HepG2 (cell line): ENCODE measurements at regions not wholly inside any gene's neighbourhood (a gene's known extent, or its start where the extent isn't known, plus 50 kb on each side); places are given as distances from the start of the nearest gene placed in this dataset.

Experiments used
- AKAP8 ChIP-seq: sonication (generic); formaldehyde crosslinking; IDR thresholded peaks from 2 replicates; pipeline ENCODE4 v1.5.1; 2020; ENCODE audit warnings: mild to moderate bottlenecking, missing genetic modification reagents
- HNF4G ChIP-seq, 2 experiments: sonication (generic) in 1 of 2; formaldehyde crosslinking in 1 of 2; IDR thresholded peaks; 2 replicates each; pipeline versions ENCODE4 v1.4.0 to v1.6.1; 2011 to 2020; ENCODE audit warnings: borderline replicate concordance in 2 of 2, low read depth in 2 of 2, mild to moderate bottlenecking in 2 of 2, low read length in 1 of 2, missing genetic modification reagents in 1 of 2, moderate library complexity in 1 of 2
- HOXA9 ChIP-seq: sonication (generic); formaldehyde crosslinking; IDR thresholded peaks from 2 replicates; pipeline ENCODE4 v1.8.1; 2022; ENCODE audit warnings: missing genetic modification reagents, mild to moderate bottlenecking, moderate library complexity, borderline replicate concordance
- MEIS2 ChIP-seq: sonication (generic); formaldehyde crosslinking; IDR thresholded peaks from 2 replicates; pipeline ENCODE4 v1.9.0; 2021; ENCODE audit warnings: mild to moderate bottlenecking, missing genetic modification reagents
- SALL1 ChIP-seq: sonication (generic); formaldehyde crosslinking; IDR thresholded peaks from 2 replicates; pipeline ENCODE4 v1.8.0; 2022; ENCODE audit warnings: mild to moderate bottlenecking, missing genetic modification reagents
- SMAD3 ChIP-seq: sonication (generic); formaldehyde crosslinking; IDR thresholded peaks from 2 replicates; pipeline ENCODE4 v1.4.0; 2020; ENCODE audit warnings: missing genetic modification reagents
- ZNF33A ChIP-seq: sonication (generic); formaldehyde crosslinking; IDR thresholded peaks from 2 replicates; pipeline ENCODE4 v1.5.1; 2020; ENCODE audit warnings: missing genetic modification reagents, mild to moderate bottlenecking, moderate library complexity, borderline replicate concordance
- TF ChIP-seq, protein P1 (sequence below): sonication (generic); formaldehyde crosslinking; IDR thresholded peaks from 2 replicates; pipeline ENCODE4 v1.8.1; 2023; ENCODE audit warnings: mild to moderate bottlenecking, inconsistent platforms, moderate library complexity, missing genetic modification reagents, borderline replicate concordance
- TF ChIP-seq, protein P2 (sequence below): IDR thresholded peaks from 2 replicates; pipeline ENCODE4 v1.6.1; 2016; ENCODE audit warnings: missing compliant biosample characterization, missing genetic modification reagents, borderline replicate concordance
- TF ChIP-seq, protein P3 (sequence below): sonication (generic); formaldehyde crosslinking; IDR thresholded peaks from 2 replicates; pipeline ENCODE4 v1.4.0; 2020; ENCODE audit warnings: mild to moderate bottlenecking, missing genetic modification reagents
- TF ChIP-seq, protein P4 (sequence below): sonication (generic); formaldehyde crosslinking; IDR thresholded peaks from 2 replicates; pipeline ENCODE4 v1.5.1; 2020; ENCODE audit warnings: mild to moderate bottlenecking, missing genetic modification reagents
- TF ChIP-seq, protein P5 (sequence below): sonication (generic); formaldehyde crosslinking; IDR thresholded peaks from 2 replicates; pipeline ENCODE4 v1.8.1; 2022; ENCODE audit warnings: mild to moderate bottlenecking, missing genetic modification reagents

DNA sequence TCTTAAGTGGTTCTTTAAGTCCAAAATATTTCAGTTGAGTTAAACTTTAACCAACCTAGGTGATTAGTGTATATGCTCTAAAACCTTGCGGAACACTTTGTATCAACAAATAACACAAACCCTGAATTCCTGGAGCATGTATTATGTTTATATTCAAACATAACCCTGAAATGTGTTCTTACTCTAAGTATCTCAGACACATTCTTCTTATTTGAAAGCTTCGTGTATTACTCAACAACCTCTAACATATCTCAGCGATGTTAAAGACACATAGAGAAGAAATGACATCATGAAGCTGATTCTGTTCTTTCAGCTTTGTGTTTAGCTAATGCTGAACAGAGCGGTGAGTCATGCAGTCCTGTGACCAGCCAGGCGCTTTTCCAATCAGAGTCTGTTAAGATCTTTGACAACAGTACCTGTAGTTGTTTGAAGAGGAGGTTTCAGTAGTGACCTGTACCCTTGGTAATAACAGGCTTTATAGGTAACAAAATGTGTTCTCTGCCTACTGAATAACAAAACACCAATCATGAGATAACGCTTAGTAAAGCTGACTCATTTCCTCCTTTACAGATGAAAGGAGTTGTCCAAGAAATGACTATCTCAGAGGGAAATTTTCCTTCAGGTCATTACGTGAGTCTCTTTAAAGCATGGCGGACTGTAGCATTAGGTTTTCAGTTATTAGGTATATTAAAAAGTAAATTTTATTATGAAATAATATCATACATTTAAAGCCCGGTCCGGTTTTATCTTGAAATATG lies 67.3 kb upstream of the KLF6 start (continued):
- TF ChIP-seq, protein P1, sequence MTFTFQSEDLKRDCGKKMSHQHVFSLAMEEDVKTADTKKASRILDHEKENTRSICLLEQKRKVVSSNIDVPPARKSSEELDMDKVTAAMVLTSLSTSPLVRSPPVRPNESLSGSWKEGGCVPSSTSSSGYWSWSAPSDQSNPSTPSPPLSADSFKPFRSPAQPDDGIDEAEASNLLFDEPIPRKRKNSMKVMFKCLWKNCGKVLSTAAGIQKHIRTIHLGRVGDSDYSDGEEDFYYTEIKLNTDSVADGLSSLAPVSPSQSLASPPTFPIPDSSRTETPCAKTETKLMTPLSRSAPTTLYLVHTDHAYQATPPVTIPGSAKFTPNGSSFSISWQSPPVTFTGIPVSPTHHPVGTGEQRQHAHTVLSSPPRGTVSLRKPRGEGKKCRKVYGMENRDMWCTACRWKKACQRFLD (CRISPR knock-in tag), result no peak
- no peak for TF ChIP-seq SMAD3 (CRISPR knock-in tag)
- peak; percentile 32; the same call in 1 of the 2 replicates for TF ChIP-seq SALL1
- no peak for TF ChIP-seq HOXA9
- TF ChIP-seq, protein P2, sequence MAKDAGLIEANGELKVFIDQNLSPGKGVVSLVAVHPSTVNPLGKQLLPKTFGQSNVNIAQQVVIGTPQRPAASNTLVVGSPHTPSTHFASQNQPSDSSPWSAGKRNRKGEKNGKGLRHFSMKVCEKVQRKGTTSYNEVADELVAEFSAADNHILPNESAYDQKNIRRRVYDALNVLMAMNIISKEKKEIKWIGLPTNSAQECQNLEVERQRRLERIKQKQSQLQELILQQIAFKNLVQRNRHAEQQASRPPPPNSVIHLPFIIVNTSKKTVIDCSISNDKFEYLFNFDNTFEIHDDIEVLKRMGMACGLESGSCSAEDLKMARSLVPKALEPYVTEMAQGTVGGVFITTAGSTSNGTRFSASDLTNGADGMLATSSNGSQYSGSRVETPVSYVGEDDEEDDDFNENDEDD (CRISPR knock-in tag), result no peak
- TF ChIP-seq, protein P3, sequence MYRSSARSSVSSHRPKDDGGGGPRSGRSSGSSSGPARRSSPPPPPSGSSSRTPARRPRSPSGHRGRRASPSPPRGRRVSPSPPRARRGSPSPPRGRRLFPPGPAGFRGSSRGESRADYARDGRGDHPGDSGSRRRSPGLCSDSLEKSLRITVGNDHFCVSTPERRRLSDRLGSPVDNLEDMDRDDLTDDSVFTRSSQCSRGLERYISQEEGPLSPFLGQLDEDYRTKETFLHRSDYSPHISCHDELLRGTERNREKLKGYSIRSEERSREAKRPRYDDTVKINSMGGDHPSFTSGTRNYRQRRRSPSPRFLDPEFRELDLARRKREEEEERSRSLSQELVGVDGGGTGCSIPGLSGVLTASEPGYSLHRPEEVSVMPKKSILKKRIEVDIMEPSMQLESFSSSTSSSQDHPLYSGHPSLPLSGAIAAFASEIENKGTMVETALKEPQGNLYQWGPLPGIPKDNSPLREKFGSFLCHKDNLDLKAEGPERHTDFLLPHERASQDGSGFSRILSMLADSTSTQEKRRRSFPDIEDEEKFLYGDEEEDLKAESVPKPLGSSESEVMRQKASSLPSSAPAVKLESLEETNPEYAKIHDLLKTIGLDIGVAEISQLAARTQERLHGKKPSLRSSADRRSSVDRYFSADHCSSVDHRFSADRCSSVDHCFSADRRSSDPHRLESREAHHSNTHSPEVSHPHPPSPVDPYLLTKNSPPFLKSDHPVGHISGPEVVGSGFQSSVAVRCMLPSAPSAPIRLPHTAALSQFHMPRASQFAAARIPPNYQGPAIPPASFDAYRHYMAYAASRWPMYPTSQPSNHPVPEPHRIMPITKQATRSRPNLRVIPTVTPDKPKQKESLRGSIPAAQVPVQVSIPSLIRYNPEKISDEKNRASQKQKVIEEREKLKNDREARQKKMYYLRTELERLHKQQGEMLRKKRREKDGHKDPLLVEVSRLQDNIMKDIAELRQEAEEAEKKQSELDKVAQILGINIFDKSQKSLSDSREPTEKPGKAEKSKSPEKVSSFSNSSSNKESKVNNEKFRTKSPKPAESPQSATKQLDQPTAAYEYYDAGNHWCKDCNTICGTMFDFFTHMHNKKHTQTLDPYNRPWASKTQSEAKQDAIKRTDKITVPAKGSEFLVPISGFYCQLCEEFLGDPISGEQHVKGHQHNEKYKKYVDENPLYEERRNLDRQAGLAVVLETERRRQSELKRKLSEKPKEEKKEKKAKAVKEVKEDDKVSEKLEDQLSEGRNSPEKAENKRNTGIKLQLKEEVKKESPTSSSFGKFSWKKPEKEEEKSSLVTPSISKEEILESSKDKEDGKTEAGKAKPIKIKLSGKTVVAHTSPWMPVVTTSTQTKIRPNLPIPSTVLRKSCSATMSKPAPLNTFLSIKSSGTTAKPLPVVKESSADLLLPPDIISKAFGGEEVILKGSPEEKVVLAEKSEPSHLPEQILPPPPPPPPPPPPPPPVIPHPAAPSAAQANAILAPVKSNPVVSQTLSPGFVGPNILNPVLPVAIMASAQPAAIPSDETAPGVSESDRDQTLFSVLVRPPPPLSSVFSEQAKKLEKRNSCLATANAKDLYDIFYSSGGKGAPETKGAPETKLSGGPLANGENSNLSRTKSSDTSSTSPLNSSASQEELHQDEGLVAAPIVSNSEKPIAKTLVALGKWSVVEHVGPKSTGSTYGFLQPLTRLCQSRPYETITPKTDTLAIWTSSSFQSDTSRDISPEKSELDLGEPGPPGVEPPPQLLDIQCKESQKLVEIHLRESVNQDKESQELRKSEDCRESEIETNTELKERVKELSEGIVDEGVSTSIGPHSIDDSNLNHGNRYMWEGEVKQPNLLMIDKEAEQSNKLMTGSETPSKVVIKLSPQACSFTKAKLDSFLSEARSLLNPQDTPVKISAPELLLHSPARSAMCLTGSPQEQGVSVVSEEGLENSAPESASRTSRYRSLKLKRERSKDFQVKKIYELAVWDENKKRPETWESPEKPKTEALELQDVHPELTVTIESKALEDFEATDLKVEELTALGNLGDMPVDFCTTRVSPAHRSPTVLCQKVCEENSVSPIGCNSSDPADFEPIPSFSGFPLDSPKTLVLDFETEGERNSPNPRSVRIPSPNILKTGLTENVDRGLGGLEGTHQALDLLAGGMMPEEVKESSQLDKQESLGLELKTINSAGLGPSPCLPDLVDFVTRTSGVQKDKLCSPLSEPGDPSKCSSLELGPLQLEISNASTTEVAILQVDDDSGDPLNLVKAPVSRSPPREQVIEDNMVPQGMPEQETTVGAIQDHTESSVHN (CRISPR knock-in tag), result no peak
- no peak for TF ChIP-seq HNF4G (IDR thresholded peaks at IDR 0.05; ENCODE audit: borderline replicate concordance, low read depth, low read length)
- TF ChIP-seq HNF4G (CRISPR knock-in tag; IDR thresholded peaks at IDR 0.05; ENCODE audit: borderline replicate concordance, low read depth), result no peak
- 0 out of 2 replicates have a peak, but pooled peaks have one; percentile 23 for TF ChIP-seq MEIS2 (CRISPR knock-in tag)
- no peak for TF ChIP-seq ZNF33A
- TF ChIP-seq, protein P4, sequence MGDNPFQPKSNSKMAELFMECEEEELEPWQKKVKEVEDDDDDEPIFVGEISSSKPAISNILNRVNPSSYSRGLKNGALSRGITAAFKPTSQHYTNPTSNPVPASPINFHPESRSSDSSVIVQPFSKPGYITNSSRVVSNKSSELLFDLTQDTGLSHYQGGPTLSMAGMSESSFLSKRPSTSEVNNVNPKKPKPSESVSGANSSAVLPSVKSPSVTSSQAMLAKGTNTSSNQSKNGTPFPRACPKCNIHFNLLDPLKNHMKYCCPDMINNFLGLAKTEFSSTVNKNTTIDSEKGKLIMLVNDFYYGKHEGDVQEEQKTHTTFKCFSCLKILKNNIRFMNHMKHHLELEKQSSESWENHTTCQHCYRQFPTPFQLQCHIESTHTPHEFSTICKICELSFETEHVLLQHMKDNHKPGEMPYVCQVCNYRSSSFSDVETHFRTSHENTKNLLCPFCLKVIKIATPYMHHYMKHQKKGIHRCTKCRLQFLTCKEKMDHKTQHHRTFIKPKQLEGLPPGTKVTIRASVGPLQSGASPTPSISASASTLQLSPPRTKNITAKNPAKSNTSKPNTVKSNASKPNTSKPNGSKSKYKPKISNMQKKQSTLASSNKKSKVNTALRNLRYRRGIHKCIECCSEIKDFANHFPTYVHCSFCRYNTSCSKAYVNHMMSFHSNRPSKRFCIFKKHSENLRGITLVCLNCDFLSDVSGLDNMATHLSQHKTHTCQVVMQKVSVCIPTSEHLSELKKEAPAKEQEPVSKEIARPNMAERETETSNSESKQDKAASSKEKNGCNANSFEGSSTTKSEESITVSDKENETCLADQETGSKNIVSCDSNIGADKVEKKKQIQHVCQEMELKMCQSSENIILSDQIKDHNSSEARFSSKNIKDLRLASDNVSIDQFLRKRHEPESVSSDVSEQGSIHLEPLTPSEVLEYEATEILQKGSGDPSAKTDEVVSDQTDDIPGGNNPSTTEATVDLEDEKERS (CRISPR knock-in tag), result no peak
- TF ChIP-seq AKAP8 (CRISPR knock-in tag), result no peak
- TF ChIP-seq, protein P5, sequence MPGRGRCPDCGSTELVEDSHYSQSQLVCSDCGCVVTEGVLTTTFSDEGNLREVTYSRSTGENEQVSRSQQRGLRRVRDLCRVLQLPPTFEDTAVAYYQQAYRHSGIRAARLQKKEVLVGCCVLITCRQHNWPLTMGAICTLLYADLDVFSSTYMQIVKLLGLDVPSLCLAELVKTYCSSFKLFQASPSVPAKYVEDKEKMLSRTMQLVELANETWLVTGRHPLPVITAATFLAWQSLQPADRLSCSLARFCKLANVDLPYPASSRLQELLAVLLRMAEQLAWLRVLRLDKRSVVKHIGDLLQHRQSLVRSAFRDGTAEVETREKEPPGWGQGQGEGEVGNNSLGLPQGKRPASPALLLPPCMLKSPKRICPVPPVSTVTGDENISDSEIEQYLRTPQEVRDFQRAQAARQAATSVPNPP (CRISPR knock-in tag), result no peak
